ENCODE measurements at regions not wholly inside any gene's neighbourhood (a gene's known extent, or its start where the extent isn't known, plus 50 kb on each side); places are given as distances from the start of the nearest gene placed in this dataset.
"Not testable (repeated sequence)": the region's sequence is repeated elsewhere in the genome, so short reads cannot be mapped to it uniquely, and the experiment has no call there.

DNA sequence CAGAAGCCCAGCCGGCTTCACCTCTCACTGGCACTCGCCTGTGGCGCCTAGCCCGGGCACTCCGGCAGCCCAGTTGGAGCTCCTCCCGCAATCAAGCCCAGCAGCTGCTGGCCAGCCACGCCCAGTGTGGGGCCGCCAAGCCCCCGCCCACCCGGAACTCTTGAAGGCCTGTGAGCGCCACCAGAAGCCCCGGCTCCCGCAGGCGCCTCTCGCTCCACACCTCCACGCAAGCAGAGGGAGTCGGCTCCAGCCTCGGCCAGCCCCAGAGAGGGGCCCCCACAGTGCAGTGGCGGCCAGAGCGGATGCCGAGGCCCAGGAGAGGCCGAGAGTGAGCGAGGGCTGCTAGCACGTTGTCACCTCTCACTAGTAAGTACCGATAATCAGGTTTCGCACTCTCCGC is 240.7 kb downstream of the TFEC start:
- no peak for DNase-seq

DNA sequence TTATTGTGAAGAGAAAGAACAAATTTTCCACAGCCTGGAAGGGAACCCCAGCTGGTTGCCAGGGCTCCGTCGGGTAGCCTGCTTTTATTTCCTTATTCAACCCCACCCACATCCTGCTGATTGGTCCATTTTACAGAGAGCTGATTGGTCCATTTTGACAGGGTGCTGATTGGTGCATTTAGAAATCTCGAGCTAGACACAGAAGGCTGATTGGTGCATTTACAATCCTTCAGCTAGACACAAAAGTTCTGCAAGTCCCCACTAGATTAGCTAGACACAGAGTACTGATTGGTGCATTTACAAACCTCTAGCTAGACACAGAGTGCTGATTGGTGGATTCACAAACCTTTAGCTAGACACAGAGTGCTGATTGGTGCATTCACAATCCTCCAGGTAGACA is 241.1 kb downstream of the TFEC start:
- not testable (repeated sequence) for DNase-seq

DNA sequence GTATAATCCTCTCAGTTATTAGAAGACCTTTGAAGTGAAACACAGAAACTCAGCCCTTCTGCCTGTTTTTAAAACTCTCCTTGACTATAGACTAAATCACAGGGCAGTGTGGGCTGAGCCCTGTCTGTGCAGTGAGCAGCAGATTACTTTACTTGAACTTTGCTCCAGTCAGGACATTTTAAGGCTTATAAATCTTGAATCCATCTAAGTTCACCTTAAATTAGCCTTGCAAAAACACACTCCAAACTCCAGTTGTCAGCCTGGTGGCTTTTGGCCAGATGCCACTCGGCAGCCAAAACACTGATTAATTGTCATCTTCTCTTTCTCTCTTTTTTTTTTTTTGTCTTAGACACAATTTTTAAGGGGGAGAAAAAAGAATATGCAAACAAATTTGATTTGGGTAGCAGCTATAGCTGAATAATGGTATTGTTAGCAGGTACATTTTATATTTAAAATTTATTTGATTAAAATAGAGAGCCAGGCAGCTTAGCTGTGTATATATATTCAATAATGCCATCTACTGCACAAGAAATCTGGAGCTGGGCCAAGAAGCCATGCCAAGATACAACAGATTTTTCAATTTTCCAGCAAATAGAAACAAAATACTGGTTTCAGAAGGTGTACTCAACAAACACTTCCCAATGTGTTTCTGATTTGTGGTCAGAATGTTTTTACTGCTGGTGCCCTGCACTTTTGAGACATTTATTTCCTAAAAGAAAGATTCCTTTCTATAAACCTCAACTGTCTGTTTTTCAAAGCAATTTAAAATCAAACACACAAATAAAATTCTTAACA is 247.7 kb downstream of the TFEC start:
- peak; percentile 19 for DNase-seq

DNA sequence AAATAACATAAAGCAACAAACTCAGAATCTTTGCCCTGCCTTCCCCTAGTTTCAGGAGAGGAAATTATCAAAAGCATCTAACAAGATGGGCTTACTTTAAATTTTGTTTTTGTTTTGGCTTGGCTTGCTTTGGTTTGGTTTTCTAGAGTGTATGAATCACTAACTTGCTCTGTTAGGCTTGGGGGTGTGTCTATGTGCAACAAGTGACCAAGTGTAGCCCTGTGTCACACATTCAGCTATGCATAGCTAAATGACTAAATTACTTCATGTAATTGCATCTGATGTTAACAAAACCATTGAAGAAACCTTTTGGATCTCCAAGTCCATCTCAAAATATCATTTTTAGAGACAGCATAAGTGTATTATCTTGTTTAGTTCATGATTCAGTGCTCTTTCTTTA is 251.0 kb downstream of the TFEC start:
- DNase-seq = no peak

DNA sequence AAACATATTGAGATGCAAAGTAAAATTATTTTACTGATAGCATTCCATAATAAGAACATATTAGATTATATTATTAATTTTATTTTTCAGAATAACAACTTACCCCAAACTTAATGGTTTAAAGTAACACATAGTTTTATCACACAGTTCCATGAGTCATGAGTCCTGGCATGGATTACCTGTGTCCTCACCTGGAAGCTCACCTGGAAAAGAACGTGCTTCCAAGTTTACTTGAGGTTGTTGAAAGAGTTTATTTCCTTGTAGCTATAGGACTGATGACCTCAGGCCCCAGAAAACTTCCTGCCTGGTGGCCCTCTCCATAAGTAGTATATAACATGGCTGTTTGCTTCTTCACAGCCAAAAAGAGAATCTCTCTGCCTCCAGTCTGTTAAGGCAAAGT is 254.6 kb downstream of the TFEC start:
- no peak for DNase-seq

DNA sequence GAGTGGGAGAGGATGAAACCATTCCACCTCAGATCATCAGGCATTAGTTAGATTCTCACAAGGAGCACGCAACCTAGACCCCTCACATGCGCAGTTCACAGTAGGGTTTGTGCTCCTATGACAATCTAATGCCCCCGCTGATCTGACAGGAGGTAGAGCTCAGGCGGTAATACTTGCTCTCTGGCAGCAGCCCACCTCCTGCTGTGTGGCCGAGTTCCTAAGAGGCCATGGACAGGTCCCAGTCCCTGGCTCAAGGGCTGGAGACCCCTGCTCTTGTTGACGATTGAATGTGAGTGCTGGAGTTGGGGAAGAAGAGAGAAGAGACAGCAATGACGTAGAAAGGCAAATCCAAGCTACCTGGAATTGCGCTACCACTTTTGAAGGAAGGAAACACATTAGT is 267.2 kb downstream of the TFEC start:
- no peak for DNase-seq

DNA sequence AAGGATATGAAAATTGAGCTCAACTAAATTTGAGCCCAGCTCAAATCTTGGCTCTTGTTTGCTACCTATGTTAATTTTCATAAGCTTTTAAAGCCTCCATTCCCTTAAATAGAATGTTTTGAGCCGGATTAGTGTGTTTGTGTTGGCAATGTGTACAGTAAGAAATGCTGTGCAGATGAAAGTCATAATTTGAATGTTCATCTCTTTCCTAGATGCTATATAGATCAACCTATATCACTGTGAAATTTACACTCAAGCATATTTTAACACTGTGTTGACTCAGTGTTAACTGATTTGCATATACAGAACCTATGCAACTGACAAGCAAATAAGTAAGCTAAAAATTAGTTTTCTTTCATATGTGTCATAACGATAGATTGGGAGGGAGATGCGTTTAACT is 272.5 kb downstream of the TFEC start:
- no peak for DNase-seq

DNA sequence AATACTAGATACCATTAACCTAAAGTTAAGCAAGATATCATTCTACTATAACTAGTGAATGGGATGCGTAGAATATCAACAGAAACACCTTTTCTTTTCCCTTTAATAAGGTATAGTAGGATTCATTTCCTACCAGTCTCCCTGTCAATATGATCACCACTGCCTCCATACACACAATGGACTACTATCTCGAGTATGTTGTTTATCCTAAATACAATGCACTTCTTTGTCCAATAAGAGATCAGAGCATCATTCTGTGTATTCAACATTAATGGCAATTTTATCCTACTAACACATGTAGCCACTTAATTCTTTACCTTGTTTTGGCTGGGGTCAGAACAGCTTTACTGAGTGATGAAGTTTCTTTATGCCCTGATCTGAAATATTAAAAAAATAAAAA is 276.3 kb downstream of the TFEC start:
- DNase-seq = no peak

DNA sequence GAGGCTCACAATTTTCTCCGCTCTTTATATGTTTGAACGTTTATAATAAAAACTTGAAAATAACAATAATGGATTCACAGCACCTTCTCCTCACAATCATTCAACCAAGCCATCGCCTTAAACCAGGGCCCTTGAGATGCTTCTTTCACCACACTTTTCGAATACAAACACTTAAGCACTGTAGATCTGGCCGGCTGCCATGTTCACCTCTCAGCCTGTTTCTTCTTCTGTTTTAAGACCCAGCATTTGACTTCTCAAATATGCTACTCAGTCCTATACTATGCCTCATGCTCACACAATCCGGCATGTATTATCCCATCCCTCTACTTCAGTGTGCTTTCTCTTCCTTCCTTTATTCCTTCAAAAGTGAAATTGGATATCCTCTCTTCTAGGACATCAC is 280.6 kb downstream of the TFEC start:
- no peak for DNase-seq

DNA sequence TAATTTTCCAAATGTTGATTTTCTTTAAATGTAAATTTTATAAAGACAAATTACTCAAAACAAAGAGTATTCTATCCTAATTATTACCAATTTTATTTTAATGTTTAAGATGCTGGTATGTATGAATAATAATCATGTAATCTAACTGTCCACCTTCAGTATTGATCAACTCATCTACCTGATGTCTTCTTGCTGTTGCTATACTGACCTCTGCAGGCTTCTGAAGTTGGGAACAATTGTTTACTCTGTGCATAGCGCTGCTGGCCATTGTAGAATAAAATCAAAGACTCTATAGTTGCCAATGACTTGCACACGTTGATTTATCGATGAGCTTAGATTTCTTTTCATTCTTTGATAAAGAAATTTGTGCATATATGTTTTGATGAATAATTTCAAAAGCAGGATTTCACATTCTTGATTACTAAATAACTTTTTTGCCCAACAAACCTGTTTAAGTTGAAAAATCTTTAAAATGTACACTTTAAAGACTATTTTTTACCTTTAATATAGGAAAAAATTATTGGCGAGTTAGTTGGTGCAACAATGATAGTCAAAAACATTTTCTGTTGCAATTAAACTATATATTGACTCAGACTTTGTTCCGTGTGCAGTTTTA is 282.3 kb downstream of the TFEC start:
- no peak for DNase-seq

DNA sequence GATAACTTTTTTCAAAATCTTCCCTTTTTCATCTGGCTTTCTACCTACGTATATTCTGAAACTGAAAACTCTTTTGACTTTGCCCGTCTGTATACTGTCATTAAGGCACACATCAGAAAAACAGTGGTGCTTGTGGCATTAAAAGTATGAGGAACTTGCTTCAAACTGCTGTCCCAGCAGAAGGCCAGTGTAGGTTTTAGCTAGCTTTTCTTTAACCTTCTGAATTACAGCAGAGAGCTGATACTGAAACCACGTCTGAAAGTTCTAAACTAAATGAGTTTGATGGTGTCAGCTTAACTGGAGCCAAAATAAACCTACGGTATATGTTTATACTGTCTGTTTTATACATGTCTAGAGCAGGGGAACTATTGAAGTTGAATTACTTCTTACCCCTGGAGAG is 283.4 kb downstream of the TFEC start:
- no peak for DNase-seq

DNA sequence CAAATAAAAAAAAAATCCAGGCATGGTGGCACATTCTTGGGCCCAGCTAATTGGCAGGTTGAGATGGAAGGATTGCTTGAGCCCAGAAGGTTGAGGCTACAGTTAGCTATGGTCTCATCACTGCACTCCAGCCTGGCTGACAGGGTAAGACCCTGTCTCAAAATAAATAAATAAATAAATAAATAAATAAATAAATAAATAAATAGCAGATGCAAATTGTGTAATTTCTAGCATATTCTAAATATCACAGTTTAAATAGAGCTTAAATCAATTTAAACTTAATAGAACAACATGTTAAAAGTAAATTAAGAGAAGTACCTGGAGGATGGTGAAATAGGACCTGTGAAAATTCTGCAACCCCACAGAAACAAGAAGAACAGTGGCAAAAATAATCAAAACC is 290.5 kb downstream of the TFEC start:
- DNase-seq = no peak

DNA sequence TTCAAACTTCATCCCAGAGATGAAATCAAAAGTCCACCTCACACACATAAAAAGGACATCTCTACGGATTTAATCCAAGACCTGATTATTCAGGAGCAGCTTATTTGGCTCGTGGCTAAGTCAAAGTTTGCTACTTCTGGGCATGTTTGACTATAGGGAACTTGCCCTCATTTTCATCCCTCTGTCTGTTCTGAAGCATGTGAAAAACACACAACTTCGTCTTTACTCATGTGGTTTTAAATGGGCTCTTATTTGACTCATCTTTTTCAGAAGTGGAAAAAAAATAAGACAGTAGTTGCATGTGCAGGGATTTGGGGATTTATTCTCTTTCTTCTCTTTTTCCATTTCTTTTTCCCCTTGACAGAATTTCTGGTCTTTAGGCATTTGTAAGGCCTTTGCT is 295.9 kb downstream of the TFEC start:
- no peak for DNase-seq

DNA sequence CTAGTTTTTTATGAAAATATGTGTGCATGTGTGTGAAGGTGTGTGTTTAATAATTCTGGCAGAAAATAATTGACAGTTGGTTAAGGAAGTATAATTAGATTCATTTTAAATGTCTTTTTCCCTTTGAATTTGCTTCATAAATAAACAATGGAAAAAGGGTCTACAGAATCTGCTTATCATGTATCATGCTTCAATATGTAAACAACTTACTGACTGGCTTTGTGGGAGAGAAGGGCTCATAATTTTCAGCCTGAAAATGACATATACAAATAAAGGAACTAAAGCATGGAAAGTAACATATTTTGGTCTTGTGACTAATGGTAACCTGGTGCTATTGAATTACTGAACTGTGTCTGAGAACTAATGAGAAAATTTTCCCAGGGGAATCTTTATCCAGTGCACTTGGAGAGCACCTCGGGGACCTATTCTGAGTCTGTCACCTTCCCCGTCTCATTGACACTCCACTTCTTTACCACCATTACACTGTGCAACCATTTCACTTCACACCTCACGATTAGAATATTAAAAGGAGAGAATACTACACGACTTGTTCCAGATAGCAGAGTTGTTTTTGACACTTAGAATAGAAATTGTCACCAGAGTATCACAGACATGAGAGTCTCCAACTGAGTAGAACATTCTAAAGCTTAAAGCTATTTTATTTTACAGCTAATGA is 298.6 kb downstream of the TFEC start:
- DNase-seq = no peak

DNA sequence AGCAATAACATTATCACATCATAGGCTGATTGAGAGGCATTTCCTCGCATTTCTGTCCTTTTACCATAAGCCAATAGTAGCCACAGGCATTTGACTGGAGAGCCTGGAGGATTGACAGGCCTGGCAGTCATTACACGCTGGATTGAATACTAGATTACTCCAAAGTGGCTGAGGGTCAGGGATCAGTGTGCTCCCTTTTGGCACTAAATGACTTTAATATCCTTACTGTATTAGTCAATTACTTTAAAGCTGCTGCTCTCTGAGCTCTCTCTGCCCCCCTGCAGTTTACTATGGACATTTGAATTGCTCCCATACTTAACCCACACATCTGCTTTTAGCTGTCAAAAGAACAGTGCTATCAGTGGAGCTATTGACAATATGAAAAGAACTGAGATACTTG is 302.0 kb downstream of the TFEC start:
- DNase-seq = no peak

DNA sequence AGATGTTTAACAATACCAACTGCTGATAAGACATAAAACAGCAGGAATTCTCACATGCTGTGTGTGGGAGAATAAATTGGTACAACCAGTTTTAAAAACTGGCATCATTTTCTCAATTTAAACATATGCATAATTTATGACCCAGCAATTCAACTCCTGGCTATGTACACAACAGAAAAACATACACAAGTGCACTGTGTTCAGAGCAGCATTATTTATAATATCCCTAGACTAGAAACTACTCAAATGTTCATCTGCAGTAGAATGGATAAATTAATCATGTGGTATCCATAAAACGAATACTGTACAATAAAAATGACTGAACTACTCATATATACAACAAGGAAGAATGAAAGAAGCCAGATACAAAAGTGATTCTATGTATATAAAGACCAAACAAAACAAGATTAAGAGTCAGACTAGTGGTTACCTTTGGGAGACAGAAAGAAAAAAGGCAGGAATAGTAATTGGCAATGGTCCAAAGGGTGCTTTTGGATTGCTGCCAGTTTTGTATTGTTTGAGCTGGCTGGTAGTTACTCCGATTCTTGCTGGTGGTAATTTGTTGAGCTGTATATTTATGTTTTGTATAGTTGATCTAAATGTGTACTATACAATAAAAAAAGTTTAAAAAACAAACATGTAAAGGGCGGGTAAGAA is 306.0 kb downstream of the TFEC start:
- no peak for DNase-seq

DNA sequence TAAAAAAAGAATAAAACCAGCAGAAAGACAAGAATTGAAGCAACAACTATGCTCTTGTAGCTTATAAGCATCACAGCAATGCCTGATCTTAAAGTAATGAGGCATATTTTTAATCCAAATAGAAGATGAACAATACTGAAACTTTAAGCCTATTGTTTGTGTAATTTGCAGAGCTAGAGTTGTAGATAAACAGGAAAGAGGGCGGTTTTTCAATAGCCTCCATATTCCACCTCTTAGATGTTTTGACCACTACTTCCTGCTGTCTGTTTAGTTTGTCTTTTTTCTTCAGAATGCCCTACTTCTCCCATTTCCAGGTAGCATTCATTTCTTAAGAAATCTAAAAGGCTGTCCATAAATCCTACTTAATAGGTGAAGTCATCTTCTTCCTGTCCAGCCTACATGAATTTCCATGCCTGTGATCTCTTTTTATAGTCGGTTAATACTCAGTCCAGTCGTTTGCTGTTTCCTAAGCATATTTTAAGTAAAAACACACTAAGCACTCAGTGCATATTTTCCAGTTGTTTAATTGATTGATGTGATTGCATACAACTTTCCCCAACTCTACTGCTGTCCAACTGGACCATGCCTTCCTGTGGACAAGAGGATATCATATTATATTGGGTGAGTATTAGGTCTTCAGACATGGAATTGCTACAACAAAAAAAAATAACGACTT is 308.1 kb downstream of the TFEC start:
- DNase-seq = no peak

DNA sequence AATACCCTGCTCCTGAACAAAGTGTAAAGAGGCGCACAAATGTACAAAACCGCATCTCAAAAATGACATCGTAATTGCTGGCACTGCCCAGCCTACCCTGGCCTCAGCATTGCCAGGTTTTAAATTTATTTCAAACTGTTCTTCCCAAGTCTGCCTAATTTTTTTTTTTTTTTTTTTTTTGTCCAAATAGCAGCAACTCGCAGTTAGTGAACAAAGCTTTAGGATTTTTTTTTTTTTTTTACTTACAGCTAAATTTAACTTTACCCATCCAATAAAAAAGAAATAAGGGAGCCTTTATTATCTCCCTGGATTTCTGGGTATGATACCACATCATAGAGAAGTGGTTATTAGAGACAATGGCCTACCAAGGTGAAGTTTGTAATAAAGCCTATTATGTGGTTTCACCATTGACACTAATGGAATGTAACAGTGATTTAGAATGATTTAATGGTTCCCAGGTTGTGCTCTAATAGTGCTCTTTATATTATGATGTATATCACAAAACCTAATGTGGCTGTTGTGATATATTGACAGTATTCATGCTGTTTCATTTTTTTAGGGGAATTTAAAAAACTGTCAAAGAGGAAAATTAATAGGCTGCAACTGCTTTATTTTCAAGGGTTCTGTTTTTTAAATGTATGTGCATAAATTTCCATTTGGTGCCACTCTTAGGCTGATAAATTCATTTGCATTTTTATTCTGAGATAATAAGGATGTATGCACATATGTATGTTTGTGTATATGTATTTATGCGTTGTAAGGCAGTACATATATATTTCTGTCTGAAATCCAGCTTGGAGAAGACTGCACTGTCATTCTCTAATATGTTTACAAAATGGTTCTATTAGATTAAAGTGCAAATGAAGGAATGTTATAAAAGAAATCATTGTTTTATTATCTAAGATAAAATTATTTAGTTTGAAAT is 309.0 kb downstream of the TFEC start:
- no peak for DNase-seq

DNA sequence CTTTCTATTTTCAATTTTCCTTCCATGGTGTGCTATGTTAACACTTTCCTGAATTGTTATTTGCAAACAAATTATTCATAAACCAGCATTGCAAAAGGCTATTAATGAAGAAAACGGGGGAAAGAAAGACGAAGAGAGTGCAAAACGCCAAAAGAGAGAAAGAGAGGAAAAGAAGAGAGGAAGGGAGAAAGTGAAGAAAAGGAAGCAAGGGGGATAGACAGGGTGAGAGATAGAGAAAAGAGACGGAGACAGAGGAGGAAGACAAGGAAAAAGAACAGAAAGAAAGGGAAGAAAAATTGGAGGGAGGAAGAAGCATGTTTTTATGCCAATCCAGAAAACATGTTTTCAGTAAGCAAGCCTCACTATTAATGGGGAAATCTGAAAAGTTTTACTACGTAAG is 310.6 kb downstream of the TFEC start:
- DNase-seq = no peak

DNA sequence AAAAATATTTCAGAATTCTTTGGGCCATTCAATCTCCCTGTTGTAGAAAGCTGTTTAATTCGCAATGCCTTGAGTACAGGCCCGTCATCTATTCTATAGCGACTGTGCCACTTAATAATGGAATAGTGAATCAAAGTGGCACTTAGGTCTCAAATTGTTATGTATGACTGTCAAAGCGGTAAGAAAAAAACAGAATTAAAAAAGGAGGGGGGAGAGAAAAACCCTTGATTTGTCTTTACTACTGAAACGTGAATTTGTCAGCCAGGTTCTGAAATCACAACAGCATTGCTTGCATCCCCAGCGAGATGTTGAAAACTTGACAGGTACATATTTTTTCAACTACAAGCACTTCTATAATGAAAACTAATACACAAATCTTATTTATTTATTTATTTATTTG is 320.9 kb downstream of the TFEC start:
- no peak for DNase-seq

DNA sequence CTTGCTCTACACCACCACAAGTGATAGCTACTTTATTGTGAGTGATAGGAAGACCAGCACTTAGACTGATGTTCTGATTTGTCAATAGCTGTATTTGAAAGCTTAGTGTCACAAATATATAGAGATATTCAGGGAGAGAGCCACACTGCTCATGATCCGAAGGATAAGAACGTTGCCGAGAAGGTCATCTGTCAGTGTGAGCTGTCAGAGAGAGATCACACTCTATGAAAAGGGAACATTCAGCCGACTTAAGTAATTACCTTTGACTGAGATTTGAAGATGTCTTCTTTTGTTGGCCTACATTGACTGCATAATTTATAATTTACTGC is 322.6 kb downstream of the TFEC start:
- DNase-seq = no peak

Data from right kidney (tissue), 1 donor.